HG03139 (cell line): ENCODE measurements at regions not wholly inside any gene's neighbourhood (a gene's known extent, or its start where the extent isn't known, plus 50 kb on each side); places are given as distances from the start of the nearest gene placed in this dataset.
"Not testable (repeated sequence)": the region's sequence is repeated elsewhere in the genome, so short reads cannot be mapped to it uniquely, and the experiment has no call there.

Experiments
- ATAC-seq: cut with Tn5 transposase; IDR thresholded peaks from one replicate; pipeline ENCODE4 v1.9.1; 2021; ENCODE audit not compliant: unreplicated experiment

GRCh38 chr22:47361247-47361646 lies 598.8 kb downstream of the TBC1D22A start:
- no peak for ATAC-seq

GRCh38 chr22:47357493-47357892 lies 595.0 kb downstream of the TBC1D22A start:
- no peak for ATAC-seq

- no peak for ATAC-seq
Measured at GRCh38 chr22:47357086-47357485, 594.6 kb downstream of the TBC1D22A start.

GRCh38 chr22:47356511-47357011 lies 594.1 kb downstream of the TBC1D22A start:
- ATAC-seq = no peak

GRCh38 chr22:47355776-47356510 lies 593.5 kb downstream of the TBC1D22A start:
- ATAC-seq = no peak

GRCh38 chr22:47355388-47355725 lies 592.9 kb downstream of the TBC1D22A start:
- no peak for ATAC-seq

GRCh38 chr22:47354668-47355387 lies 592.4 kb downstream of the TBC1D22A start:
- ATAC-seq = no peak

- no peak for ATAC-seq
Measured at GRCh38 chr22:47352920-47353700, 590.7 kb downstream of the TBC1D22A start.

GRCh38 chr22:47351836-47352579 lies 589.6 kb downstream of the TBC1D22A start:
- ATAC-seq = no peak

- ATAC-seq = not testable (repeated sequence)
Measured at GRCh38 chr22:47346287-47346686, 583.8 kb downstream of the TBC1D22A start.

- ATAC-seq = no peak
Measured at GRCh38 chr22:47345025-47345424, 582.6 kb downstream of the TBC1D22A start.

GRCh38 chr22:47344414-47344813 lies 582.0 kb downstream of the TBC1D22A start:
- ATAC-seq = no peak

- ATAC-seq = no peak
Measured at GRCh38 chr22:47343611-47344010, 581.2 kb downstream of the TBC1D22A start.

- ATAC-seq = no peak
Measured at GRCh38 chr22:47342446-47342845, 580.0 kb downstream of the TBC1D22A start.

- no peak for ATAC-seq
Measured at GRCh38 chr22:47341464-47341863, 579.0 kb downstream of the TBC1D22A start.

- no peak for ATAC-seq
Measured at GRCh38 chr22:47340851-47341436, 578.5 kb downstream of the TBC1D22A start.

- no peak for ATAC-seq
Measured at GRCh38 chr22:47337161-47337621, 574.7 kb downstream of the TBC1D22A start.

- no peak for ATAC-seq
Measured at GRCh38 chr22:47335958-47336357, 573.5 kb downstream of the TBC1D22A start.

- no peak for ATAC-seq
Measured at GRCh38 chr22:47335460-47335859, 573.0 kb downstream of the TBC1D22A start.

- ATAC-seq = no peak
Measured at GRCh38 chr22:47334601-47335000, 572.2 kb downstream of the TBC1D22A start.
